Activated CD4-positive, alpha-beta memory T cell treated with anti-CD3 and anti-CD28 coated beads for 36 hours (primary cell): ENCODE measurements at regions not wholly inside any gene's neighbourhood (a gene's known extent, or its start where the extent isn't known, plus 50 kb on each side); places are given as distances from the start of the nearest gene placed in this dataset.
"Not testable (repeated sequence)": the region's sequence is repeated elsewhere in the genome, so short reads cannot be mapped to it uniquely, and the experiment has no call there.

Experiments used
- CTCF ChIA-PET: fragments of 350-600 bp; sonication (Branson Sonifier 250); formaldehyde crosslinking; loops from one replicate; lab custom pipeline; 2021; ENCODE audit warnings: antibody characterized with exemption, inconsistent platforms; lab: Charles Lee
- POLR2A ChIA-PET: fragments of 350-600 bp; sonication (Branson Sonifier 250); formaldehyde crosslinking; loops from one replicate; lab custom pipeline; 2021; ENCODE audit warnings: antibody characterized with exemption; lab: Charles Lee
- DNase-seq: peaks from one replicate; pipeline ENCODE4 v3.0.0-alpha.2; 2020
- H3K27ac Mint-ChIP-seq: one replicate; pipeline ENCODE4 v1.8.0; 2021; ENCODE audit warnings: mixed read lengths
- H3K27me3 Mint-ChIP-seq: one replicate; pipeline ENCODE4 v1.8.0; 2021; ENCODE audit warnings: mixed read lengths
- H3K36me3 Mint-ChIP-seq: one replicate; pipeline ENCODE4 v1.8.0; 2021; ENCODE audit warnings: mixed read lengths
- H3K4me1 Mint-ChIP-seq: one replicate; pipeline ENCODE4 v1.8.0; 2021; ENCODE audit warnings: low read depth, mixed read lengths
- H3K4me3 Mint-ChIP-seq: one replicate; pipeline ENCODE4 v1.8.0; 2021; ENCODE audit warnings: mild to moderate bottlenecking, mixed read lengths
- H3K9me3 Mint-ChIP-seq: one replicate; pipeline ENCODE4 v1.8.0; 2021; ENCODE audit warnings: mixed read lengths
- intact Hi-C: fragments of 100-400 bp; cut with micrococcal nuclease; formaldehyde crosslinking; loops from one replicate; pipeline ENCODE4 v1.15.1; 2023

- DNase-seq, result no peak
- Mint-ChIP-seq H3K36me3 (no peaks in the 10 kb centered on the region), H3K4me3 (no peak overlapping the region), H3K27ac (no peak overlapping the region), H3K4me1 (peaks cover 5% of the 10 kb centered on the region), H3K27me3 (no peaks in the 10 kb centered on the region), H3K9me3 (no peaks in the 10 kb centered on the region)
- ChIA-PET CTCF (no interaction called here), POLR2A (no interaction called here)
- intact Hi-C loops, result no loop called here
These were observed 153.2 kb downstream of the ZNF486 start for GRCh38 chr19:20320191-20320590.

GRCh38 chr19:20318616-20319015, 151.6 kb downstream of the ZNF486 start:
- DNase-seq, result no peak
- Mint-ChIP-seq H3K9me3 (no peaks in the 10 kb centered on the region), H3K27me3 (no peaks in the 10 kb centered on the region), H3K27ac (no peak overlapping the region), H3K4me3 (no peak overlapping the region), H3K4me1 (no peaks in the 10 kb centered on the region), H3K36me3 (no peaks in the 10 kb centered on the region)
- POLR2A ChIA-PET, result no interaction called here
- intact Hi-C loops, result no loop called here
- CTCF ChIA-PET, result no interaction called here

- intact Hi-C loops, result no loop called here
- no peak for DNase-seq
These were observed 148.5 kb downstream of the ZNF486 start for GRCh38 chr19:20315543-20315942.

GRCh38 chr19:20313894-20314293, 146.9 kb downstream of the ZNF486 start:
- ChIA-PET POLR2A (no interaction called here), CTCF (interaction anchor here (1.3 kb wide), 1 partner anchor 316 kb away, joined by 3 read pairs; no protein-coding TSS in a partner anchor)
- Mint-ChIP-seq H3K9me3 (no peaks in the 10 kb centered on the region), H3K27ac (no peak overlapping the region), H3K36me3 (no peaks in the 10 kb centered on the region), H3K4me3 (no peak overlapping the region), H3K4me1 (no peaks in the 10 kb centered on the region), H3K27me3 (no peaks in the 10 kb centered on the region)
- DNase-seq, result no peak
- intact Hi-C loops, result no loop called here

More at GRCh38 chr19:20315543-20315942, 148.5 kb downstream of the ZNF486 start:
- no peaks in the 10 kb centered on the region for H3K36me3 Mint-ChIP-seq
- H3K4me3 Mint-ChIP-seq, result no peak overlapping the region
- CTCF ChIA-PET, result no interaction called here
- H3K9me3 Mint-ChIP-seq, result no peaks in the 10 kb centered on the region
- H3K27me3 Mint-ChIP-seq, result no peaks in the 10 kb centered on the region
- H3K27ac Mint-ChIP-seq, result no peak overlapping the region
- H3K4me1 Mint-ChIP-seq, result no peaks in the 10 kb centered on the region
- POLR2A ChIA-PET, result no interaction called here

- no peaks in the 10 kb centered on the region for H3K36me3 Mint-ChIP-seq
- CTCF ChIA-PET, result no interaction called here
- no peak for DNase-seq
- H3K27me3 Mint-ChIP-seq, result no peaks in the 10 kb centered on the region
- no peak overlapping the region for H3K4me3 Mint-ChIP-seq
- H3K27ac Mint-ChIP-seq, result no peak overlapping the region
- no peaks in the 10 kb centered on the region for H3K4me1 Mint-ChIP-seq
- intact Hi-C loops, result no loop called here
- POLR2A ChIA-PET, result no interaction called here
- H3K9me3 Mint-ChIP-seq, result no peaks in the 10 kb centered on the region
These were observed 140.1 kb downstream of the ZNF486 start for GRCh38 chr19:20307127-20307526.

GRCh38 chr19:20296314-20296713, 129.3 kb downstream of the ZNF486 start:
- DNase-seq, H3K27ac Mint-ChIP-seq, CTCF ChIA-PET: not testable (repeated sequence)

GRCh38 chr19:20294181-20294580, 127.2 kb downstream of the ZNF486 start:
- Mint-ChIP-seq H3K9me3 (no peaks in the 10 kb centered on the region), H3K36me3 (no peaks in the 10 kb centered on the region), H3K4me1 (no peaks in the 10 kb centered on the region), H3K4me3 (no peak overlapping the region), H3K27ac (no peak overlapping the region), H3K27me3 (no peaks in the 10 kb centered on the region)
- no peak for DNase-seq
- CTCF ChIA-PET, result no interaction called here
- POLR2A ChIA-PET, result no interaction called here
- intact Hi-C loops, result no loop called here

More at GRCh38 chr19:20296314-20296713, 129.3 kb downstream of the ZNF486 start:
- H3K36me3 Mint-ChIP-seq, H3K9me3 Mint-ChIP-seq, H3K4me3 Mint-ChIP-seq, intact Hi-C loops, H3K4me1 Mint-ChIP-seq, H3K27me3 Mint-ChIP-seq, POLR2A ChIA-PET: not testable (repeated sequence)

- intact Hi-C loops, H3K27me3 Mint-ChIP-seq, H3K27ac Mint-ChIP-seq, H3K36me3 Mint-ChIP-seq, H3K4me1 Mint-ChIP-seq, POLR2A ChIA-PET, H3K4me3 Mint-ChIP-seq, H3K9me3 Mint-ChIP-seq, DNase-seq, CTCF ChIA-PET: not testable (repeated sequence)
These were observed 125.5 kb downstream of the ZNF486 start for GRCh38 chr19:20292520-20292919.

- intact Hi-C loops, result no loop called here
- H3K36me3 Mint-ChIP-seq, result no peaks in the 10 kb centered on the region
- H3K4me1 Mint-ChIP-seq, result no peaks in the 10 kb centered on the region
- DNase-seq, result no peak
- H3K27me3 Mint-ChIP-seq, result no peaks in the 10 kb centered on the region
- H3K4me3 Mint-ChIP-seq, result no peak overlapping the region
- H3K9me3 Mint-ChIP-seq, result no peaks in the 10 kb centered on the region
- ChIA-PET POLR2A (no interaction called here), CTCF (no interaction called here)
- H3K27ac Mint-ChIP-seq, result no peak overlapping the region
These were observed 122.2 kb downstream of the ZNF486 start for GRCh38 chr19:20289186-20289585.

GRCh38 chr19:20287070-20287469, 120.1 kb downstream of the ZNF486 start:
- CTCF ChIA-PET, result no interaction called here
- POLR2A ChIA-PET, result no interaction called here
- H3K4me1 Mint-ChIP-seq, result no peaks in the 10 kb centered on the region
- no peak overlapping the region for H3K4me3 Mint-ChIP-seq
- H3K27ac Mint-ChIP-seq, result no peak overlapping the region
- no peaks in the 10 kb centered on the region for H3K27me3 Mint-ChIP-seq
- DNase-seq, result no peak
- H3K36me3 Mint-ChIP-seq, result no peaks in the 10 kb centered on the region
- intact Hi-C loops, result no loop called here
- no peaks in the 10 kb centered on the region for H3K9me3 Mint-ChIP-seq

GRCh38 chr19:20285876-20286275, 118.9 kb downstream of the ZNF486 start:
- H3K4me3 Mint-ChIP-seq, intact Hi-C loops, H3K9me3 Mint-ChIP-seq, H3K27ac Mint-ChIP-seq, DNase-seq, H3K4me1 Mint-ChIP-seq, H3K36me3 Mint-ChIP-seq, POLR2A ChIA-PET, H3K27me3 Mint-ChIP-seq, CTCF ChIA-PET: not testable (repeated sequence)

GRCh38 chr19:20279516-20279915, 112.5 kb downstream of the ZNF486 start:
- intact Hi-C loops, result no loop called here
- no peaks in the 10 kb centered on the region for H3K9me3 Mint-ChIP-seq
- no peaks in the 10 kb centered on the region for H3K27me3 Mint-ChIP-seq
- no peaks in the 10 kb centered on the region for H3K36me3 Mint-ChIP-seq
- no peak overlapping the region for H3K4me3 Mint-ChIP-seq
- H3K4me1 Mint-ChIP-seq, result no peaks in the 10 kb centered on the region
- H3K27ac Mint-ChIP-seq, result no peak overlapping the region
- DNase-seq, result no peak
- ChIA-PET POLR2A (no interaction called here), CTCF (no interaction called here)

GRCh38 chr19:20278342-20278741, 111.3 kb downstream of the ZNF486 start:
- intact Hi-C loops, result no loop called here
- no peak for DNase-seq
- ChIA-PET CTCF (no interaction called here), POLR2A (no interaction called here)
- H3K36me3 Mint-ChIP-seq, result no peaks in the 10 kb centered on the region
- H3K4me3 Mint-ChIP-seq, result no peak overlapping the region
- no peaks in the 10 kb centered on the region for H3K9me3 Mint-ChIP-seq
- H3K27me3 Mint-ChIP-seq, result no peaks in the 10 kb centered on the region
- no peak overlapping the region for H3K27ac Mint-ChIP-seq
- H3K4me1 Mint-ChIP-seq, result no peaks in the 10 kb centered on the region

- H3K9me3 Mint-ChIP-seq, POLR2A ChIA-PET, H3K27me3 Mint-ChIP-seq, H3K27ac Mint-ChIP-seq, CTCF ChIA-PET, H3K4me3 Mint-ChIP-seq, DNase-seq, intact Hi-C loops, H3K4me1 Mint-ChIP-seq, H3K36me3 Mint-ChIP-seq: not testable (repeated sequence)
These were observed 109.7 kb downstream of the ZNF486 start for GRCh38 chr19:20276732-20277082.
